Astrocyte (in vitro differentiated cells and primary cell): ENCODE measurements at regions not wholly inside any gene's neighbourhood (a gene's known extent, or its start where the extent isn't known, plus 50 kb on each side); places are given as distances from the start of the nearest gene placed in this dataset.

Experiments used
- CTCF ChIP-seq: IDR thresholded peaks from 2 replicates; pipeline ENCODE4 v1.5.1; 2011; ENCODE audit warnings: low read depth, mild to moderate bottlenecking, inconsistent platforms, low read length, moderate library complexity; ENCODE audit not compliant: insufficient read depth
- EZH2 ChIP-seq: IDR thresholded peaks from 2 replicates; pipeline ENCODE4 v1.6.1; 2012; ENCODE audit warnings: mild to moderate bottlenecking, low read length, inconsistent platforms; ENCODE audit not compliant: insufficient read depth

GRCh38 chr7:91660734-91661356, 219.7 kb downstream of the MTERF1 start:
- TF ChIP-seq CTCF (no peak), EZH2 (no peak)
